Jurkat, Clone E6-1 (cell line): ENCODE measurements at regions not wholly inside any gene's neighbourhood (a gene's known extent, or its start where the extent isn't known, plus 50 kb on each side); places are given as distances from the start of the nearest gene placed in this dataset.

ENCODE experiments used
- DNase-seq: peaks from one replicate; pipeline ENCODE4 v3.0.0-alpha.2; 2011; ENCODE audit warnings: low read depth, low spot score
- H3K4me3 ChIP-seq: 2 replicates; pipeline ENCODE4 v1.5.1; 2011; ENCODE audit warnings: mild to moderate bottlenecking, low read length, control low read depth, moderate library complexity

- H3K4me3 ChIP-seq, result no peak overlapping the region
Measured at GRCh38 chr1:88221411-88221810, 462.7 kb upstream of the PKN2 start.

GRCh38 chr1:88224906-88225305 is 459.2 kb upstream of the PKN2 start:
- no peak for DNase-seq
- no peak overlapping the region for H3K4me3 ChIP-seq

More at GRCh38 chr1:88221411-88221810, 462.7 kb upstream of the PKN2 start:
- DNase-seq, result no peak

DNA sequence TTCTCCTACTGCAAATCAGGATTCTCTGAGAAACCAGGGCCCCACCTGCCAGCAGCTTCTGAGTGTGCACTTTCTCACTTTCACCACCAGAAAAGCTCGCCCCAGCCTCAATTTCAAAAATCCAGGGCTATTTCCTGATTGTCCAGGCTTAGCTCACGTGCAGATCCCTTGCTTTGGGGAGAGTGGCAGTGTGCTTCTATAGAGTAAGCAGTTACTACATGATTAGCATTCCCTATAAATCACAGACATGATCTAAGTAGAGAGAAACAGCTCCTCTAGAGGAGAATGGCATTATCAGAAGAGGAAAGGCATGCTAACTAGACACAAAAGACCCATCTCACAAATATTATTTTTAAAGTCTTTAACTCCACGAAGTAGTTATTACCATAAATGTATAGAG is 456.0 kb upstream of the PKN2 start:
- no peak overlapping the region for H3K4me3 ChIP-seq
- no peak for DNase-seq

- DNase-seq, result no peak
- no peak overlapping the region for H3K4me3 ChIP-seq
Measured at GRCh38 chr1:88230126-88230525, 453.9 kb upstream of the PKN2 start.

DNA sequence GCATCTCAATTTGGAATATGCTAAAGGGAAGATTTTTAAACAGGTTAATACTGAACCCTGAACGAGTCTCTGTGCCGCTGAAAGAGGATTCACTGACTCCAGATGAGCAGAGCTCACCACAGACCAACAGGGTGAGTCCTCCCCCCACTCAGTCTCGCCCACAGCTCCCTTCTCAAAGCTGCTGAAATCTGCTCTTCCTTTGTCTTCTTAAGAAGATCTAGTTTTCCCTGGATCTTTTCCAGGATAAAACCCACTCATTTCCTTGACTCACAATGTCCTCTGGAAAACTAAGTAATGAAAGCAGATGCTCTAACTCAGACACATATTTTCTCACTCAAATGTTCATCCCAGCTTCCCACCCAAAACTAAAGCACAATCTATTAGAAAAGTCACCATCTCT is 447.0 kb upstream of the PKN2 start:
- no peak for DNase-seq
- H3K4me3 ChIP-seq, result no peak overlapping the region

GRCh38 chr1:88239205-88239604 is 444.9 kb upstream of the PKN2 start:
- DNase-seq, result no peak
- H3K4me3 ChIP-seq, result no peak overlapping the region

GRCh38 chr1:88247666-88248065 is 436.4 kb upstream of the PKN2 start:
- DNase-seq, result no peak
- no peak overlapping the region for H3K4me3 ChIP-seq

- no peak for DNase-seq
- H3K4me3 ChIP-seq, result no peak overlapping the region
Measured at GRCh38 chr1:88250915-88251314, 433.2 kb upstream of the PKN2 start.

DNA sequence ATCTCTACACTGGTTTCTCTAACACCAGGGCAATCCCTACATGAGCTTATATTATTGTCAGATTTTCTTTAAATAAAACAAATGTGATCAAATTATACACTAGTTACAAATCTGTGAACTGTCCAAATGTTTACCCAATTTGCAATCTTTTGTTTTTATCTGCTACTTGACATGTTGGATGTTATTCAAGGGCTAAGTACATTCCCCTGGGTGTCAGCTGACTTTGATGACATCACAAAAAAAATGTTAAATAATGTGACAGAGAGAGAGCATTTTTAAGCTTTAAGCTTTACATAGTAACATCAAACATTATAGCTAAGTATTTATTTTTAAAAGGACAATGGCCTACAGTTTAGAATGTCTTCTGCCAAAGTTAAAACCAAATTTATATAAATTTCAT is 431.3 kb upstream of the PKN2 start:
- DNase-seq, result no peak
- H3K4me3 ChIP-seq, result no peak overlapping the region

DNA sequence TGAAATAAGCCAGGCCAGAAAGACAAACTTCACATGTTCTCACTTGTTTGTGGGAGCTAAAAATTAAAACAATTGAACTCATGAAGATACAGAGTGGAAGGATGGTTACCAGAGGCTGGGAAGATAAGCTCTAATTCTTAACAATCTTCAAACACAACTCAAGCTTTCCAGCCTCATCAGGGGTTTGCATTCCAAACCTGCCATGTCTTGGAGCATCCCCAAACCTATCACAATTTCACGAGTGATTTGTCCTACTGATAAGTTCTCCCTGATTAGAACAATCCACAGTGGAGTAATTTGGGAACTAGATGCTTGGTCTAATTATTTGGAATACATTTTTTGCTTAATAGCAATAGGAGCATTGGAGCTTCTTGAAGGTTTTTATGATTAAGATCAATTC is 418.5 kb upstream of the PKN2 start:
- DNase-seq, result no peak
- no peak overlapping the region for H3K4me3 ChIP-seq

- DNase-seq, result no peak
- no peak overlapping the region for H3K4me3 ChIP-seq
Measured at GRCh38 chr1:88266051-88266450, 418.0 kb upstream of the PKN2 start.

- no peak overlapping the region for H3K4me3 ChIP-seq
- no peak for DNase-seq
Measured at GRCh38 chr1:88272216-88272615, 411.9 kb upstream of the PKN2 start.

- H3K4me3 ChIP-seq, result no peak overlapping the region
- DNase-seq, result no peak
Measured at GRCh38 chr1:88274431-88274830, 409.6 kb upstream of the PKN2 start.

DNA sequence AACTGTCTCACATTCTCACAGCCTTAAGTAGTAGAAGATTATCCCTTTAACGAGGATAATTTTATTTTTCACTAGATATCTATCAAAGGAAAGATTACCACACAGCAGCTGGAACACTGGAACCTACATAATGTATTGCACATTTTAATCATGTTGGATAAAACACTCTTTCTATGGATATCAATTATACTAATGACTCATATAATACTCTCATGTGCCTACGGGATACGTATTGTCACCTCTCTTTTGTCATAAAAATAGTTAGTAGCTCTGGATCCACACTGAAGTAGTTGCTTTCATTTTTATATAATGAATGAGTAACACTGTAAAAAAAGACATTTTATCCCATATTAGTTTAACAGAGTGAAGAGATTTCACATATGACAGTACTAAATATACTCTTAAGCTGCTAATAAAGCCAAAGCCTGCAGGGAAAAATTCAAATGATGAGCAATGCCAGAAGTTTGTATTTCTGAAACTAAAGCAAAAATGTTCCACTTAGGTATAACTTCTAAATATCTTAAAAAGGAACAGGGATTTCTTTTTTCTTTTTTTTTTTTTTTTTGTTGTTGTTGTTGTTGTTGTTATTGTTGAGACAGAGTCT is 408.7 kb upstream of the PKN2 start:
- H3K4me3 ChIP-seq, result no peak overlapping the region
- no peak for DNase-seq

- no peak overlapping the region for H3K4me3 ChIP-seq
- no peak for DNase-seq
Measured at GRCh38 chr1:88276163-88276562, 407.9 kb upstream of the PKN2 start.

DNA sequence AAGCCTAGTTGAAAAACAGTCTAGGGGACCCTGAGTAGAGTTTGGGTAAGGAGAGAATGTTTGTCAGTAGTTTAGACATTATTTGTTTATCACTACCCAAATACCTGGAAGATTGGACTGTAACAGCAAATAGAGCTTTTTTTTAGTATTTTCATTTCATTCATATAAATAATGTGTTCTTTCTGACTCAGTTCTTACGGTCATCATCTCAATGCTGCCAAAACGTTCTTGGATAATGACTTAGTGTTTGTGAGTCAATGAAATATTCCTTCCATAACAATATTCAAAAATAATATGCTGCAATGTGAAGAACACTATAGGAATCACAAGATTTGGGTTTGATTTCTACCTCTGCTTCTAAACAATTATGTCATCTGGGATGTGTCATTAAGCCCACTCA is 400.0 kb upstream of the PKN2 start:
- H3K4me3 ChIP-seq, result no peak overlapping the region

DNA sequence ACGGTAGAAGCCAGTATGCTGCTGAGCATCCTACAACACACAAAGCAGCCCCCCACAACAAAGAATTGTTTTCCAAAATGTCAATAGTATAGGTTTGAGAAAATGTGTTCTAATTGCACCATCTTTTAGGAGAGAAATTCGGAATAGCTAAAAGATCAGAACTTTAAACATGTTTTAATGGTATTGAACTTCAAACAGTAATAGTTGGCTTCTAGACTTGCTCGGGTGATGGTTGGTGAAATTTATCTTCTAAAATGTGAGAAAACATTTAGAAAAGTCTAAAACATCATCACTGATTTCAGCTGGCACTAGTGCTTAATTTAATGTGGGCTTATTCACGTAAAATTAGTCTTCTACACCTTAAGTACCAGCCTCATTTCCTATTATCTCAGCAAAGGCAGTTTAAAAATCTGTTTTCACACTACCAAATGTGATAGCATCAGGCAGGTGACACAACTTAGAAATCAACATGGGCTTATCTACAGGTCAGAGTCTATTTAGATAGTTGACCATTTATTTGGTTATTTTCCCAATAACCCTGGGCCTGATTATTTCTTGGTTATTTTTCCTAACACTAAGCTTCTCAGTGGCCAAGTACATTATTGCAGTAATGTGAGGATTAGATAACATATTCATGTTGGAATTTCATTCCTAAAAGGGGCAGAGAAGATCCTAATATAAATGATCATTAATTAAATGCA is 399.3 kb upstream of the PKN2 start:
- H3K4me3 ChIP-seq, result no peak overlapping the region
- no peak for DNase-seq

More for the DNA sequence above, 400.0 kb upstream of the PKN2 start:
- DNase-seq, result no peak

DNA sequence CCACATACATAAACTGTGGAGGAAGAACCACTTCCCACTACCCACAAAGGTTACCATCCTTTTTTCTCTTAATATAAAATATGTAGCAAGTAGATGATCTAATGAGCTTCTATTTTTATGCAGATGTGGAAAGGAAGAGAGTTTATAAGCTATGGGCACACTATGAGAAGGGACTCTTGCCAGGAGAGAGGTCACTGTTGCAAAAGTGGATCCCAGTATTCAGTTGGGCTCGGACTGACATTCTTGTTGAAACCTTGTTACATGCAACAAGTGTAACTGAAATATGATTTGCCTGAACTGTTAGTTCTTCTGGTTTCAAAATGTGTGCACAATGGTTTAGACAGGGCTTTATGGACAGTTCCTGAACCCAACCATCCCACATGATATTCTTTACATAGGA is 397.4 kb upstream of the PKN2 start:
- H3K4me3 ChIP-seq, result no peak overlapping the region
- no peak for DNase-seq

- DNase-seq, result no peak
- no peak overlapping the region for H3K4me3 ChIP-seq
Measured at GRCh38 chr1:88288571-88288970, 395.5 kb upstream of the PKN2 start.

DNA sequence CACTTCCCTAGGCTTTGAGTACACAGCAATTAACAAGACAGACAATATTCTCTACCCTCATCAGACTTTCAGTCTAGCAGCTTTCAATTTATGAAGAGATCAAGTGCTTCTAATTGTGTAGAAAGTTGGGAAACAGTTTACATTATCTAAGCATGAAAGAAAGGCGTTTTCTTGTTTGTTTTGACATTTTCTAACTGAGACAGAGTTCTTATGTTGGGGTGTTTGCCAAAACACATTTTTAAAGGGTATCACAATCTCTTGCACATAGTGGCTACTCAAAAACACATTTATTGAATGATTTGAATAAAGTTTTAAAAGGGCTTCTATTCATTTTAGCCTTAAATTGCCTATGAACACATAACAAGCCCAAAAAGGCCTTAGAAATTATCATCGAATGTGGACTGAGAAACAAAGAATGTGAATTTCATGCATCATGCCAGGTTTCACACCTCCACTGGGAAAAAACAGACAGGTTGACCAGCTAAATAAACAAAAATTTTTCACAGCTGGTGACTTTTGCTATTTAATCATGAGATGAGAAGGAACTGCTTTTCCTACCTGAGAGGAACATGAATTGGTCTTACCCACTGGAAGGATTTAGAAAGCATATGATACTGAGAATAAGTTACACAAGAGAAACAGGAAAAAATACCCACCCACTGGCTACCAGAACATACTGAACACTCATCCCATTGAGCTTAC is 394.5 kb upstream of the PKN2 start:
- no peak overlapping the region for H3K4me3 ChIP-seq
- DNase-seq, result no peak
